ENCODE measurements at regions not wholly inside any gene's neighbourhood (a gene's known extent, or its start where the extent isn't known, plus 50 kb on each side); places are given as distances from the start of the nearest gene placed in this dataset.

DNA sequence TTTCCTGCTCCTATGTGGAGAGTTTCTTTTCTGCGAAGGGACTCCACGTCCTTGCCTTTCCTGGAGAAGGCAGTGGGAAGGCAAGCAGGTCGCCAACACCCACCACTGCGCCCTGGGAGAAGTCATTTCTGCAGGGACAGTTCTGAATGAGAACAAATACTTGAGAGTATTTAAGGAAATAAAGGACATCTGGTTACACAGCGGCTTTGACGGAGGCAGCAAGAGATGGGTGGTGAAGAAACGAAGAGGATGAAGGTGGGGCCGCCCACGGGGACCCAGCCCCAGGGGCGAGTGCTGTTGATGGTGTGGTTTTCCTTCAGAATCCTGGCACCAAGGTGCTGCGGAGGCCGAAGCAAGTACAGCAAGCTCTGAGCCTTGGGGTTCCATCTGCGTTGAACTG lies 75.5 kb downstream of the PSMG1 start:
- intact Hi-C loops (cut with DNase I): no loop called here
- DNase-seq (peak; percentile 6), ATAC-seq (no peak)

DNA sequence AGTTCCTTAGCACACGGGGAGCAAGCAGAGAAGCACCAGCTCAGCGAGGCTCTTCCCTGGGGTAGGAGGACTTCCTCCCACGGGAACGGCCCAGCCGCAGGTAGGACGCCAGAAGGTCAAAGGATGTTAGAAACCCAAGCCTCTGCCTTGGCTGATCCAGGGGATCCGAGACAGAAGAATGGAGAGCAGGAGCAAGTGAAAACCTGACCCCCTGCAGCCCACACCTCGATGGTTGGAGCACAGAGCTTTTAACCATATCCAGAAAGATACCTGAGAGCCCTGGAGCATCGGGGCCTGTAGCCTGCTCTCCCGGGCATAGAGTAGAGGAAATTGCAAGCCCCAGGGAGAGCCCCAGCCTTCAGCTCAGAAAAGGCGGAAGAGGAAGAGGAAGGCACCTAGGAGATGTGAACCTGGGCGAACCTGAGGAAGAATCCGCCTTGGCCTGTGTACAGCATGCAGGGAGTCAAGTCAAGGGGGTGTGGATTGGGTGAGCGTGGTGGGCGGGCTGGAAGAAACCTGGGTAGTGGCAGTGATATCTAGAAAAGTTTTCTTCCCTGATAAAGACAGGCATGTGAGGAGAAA lies 76.3 kb downstream of the PSMG1 start:
- ATAC-seq: no peak
- peak; percentile 14 for DNase-seq
- intact Hi-C loops (cut with DNase I): no loop called here

DNA sequence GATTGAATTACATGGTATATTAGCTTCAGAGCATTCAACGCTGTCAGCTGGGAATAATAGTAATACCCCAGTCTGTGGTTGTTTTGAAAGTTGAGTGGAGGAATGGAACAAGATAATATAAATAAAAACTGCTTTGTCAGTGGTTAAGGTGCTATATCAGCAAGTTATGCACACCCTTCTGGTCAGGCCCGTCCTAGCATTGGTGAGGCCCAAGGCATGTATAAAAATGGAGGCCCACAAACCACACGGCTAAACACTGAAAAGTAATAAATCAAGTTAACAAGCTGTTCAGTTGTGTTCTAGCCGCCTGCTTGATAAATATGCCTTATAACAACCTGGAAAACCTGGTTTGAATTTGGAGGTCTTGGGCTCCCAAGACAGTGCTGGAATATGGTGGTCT lies 77.4 kb downstream of the PSMG1 start:
- ATAC-seq (no peak), DNase-seq (no peak)
- intact Hi-C loops (cut with DNase I): no loop called here

- intact Hi-C loops (cut with DNase I): no loop called here
- no peak for ATAC-seq
- DNase-seq: no peak
Measured at GRCh38 chr21:39105341-39105765, 77.9 kb downstream of the PSMG1 start.

DNA sequence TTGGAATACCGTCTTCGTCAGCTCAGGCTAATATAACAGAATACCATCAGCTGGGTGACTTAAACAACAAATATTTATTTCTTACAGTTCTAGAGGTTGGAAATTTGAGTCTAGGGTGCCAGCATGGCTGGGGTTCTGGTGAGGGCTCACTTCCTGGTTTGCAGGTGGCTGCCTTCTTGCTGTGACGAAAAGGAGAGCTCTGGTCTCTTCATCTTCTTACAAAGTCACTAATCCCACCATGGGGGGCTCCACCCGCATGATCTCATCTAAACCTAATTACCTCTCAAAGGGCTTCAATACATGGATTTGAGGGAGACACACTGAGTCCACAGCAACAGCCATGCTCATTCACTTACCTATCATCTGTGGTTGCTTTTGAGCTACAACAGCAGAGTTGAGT lies 78.3 kb downstream of the PSMG1 start:
- intact Hi-C loops (cut with DNase I): no loop called here

DNA sequence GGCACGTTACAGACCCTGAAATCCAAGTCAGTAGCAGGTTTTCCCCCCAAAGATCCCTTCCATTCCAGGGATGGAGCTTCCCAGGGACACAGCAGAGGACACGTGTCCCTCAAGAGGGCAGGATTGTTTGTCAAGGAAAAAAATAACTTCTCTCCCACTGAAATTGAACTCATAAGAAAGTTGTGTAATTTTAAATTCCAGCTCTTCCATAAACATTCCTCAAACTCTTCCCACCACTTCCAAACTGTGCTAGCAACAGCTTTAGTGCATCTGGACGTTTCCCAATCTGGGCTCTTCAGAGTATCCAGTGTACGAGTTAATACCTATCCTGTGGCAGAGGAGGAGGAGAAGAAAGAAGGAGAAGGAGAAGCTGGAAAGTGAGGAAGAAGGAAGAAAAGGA lies 79.6 kb downstream of the PSMG1 start:
- intact Hi-C loops (cut with DNase I): no loop called here
- no peak for ATAC-seq

More for the DNA sequence above, 78.3 kb downstream of the PSMG1 start:
- ATAC-seq (no peak), DNase-seq (no peak)

DNA sequence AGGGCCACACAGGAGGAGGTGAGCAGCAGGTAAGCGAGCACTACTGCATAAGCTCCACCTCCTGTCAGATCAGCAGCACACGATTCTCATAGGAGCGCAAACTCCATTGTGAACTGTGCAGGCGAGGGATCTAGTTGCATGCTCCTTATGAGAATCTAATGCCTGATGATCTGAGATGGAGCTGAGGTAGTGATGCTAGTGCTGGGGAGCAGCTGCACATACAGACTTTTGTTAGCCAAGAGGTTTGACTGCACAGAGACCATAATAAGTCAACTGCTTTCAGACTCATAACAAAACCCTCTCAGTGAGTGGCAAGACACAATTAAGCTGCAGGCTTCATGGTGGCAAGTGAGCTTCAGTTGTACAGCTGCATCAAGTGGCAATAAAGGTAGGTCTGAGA lies 83.4 kb downstream of the PSMG1 start:
- no peak for ATAC-seq
- DNase-seq: no peak
- intact Hi-C loops (cut with DNase I): no loop called here

More for the DNA sequence above, 79.6 kb downstream of the PSMG1 start:
- no peak for DNase-seq

GRCh38 chr21:39098696-39099200 lies 84.5 kb downstream of the PSMG1 start:
- intact Hi-C loops (cut with DNase I): no loop called here
- ATAC-seq: no peak
- no peak for DNase-seq

GRCh38 chr21:39097981-39098380 lies 85.3 kb downstream of the PSMG1 start:
- intact Hi-C loops (cut with DNase I): no loop called here
- ATAC-seq (peak; percentile 33 to 43), DNase-seq (no peak)

DNA sequence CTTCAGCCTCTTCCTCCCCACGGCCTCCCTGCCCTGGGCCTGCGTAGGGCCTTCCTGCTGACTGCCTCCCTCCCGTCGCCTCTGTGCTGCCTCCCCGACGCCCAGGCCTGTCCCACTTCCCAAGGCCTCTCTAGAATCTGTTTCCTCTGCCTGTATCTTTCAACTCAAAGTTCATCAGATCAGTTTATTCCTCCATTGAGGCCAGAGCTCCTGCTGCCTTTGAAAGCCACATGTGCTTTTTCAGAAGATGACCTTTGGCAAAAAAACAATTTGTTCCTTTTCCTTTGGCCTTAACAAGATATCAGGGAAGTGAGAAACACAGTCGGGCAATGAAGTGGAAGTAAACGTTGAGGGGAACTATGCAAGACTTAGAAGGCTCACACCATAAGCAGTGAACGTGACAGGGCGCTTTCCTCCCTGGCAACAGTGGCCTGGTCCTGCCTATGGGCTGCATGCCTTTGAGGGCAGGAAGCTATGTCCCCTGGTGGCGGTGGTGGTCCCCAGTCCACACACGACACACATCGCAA lies 85.9 kb downstream of the PSMG1 start:
- ATAC-seq: peak; percentile 51 to 57
- intact Hi-C loops (cut with DNase I): no loop called here
- peak; percentile 47 for DNase-seq

GRCh38 chr21:39096754-39097153 lies 86.5 kb downstream of the PSMG1 start:
- ATAC-seq (no peak), DNase-seq (no peak)
- intact Hi-C loops (cut with DNase I): no loop called here

- DNase-seq (no peak), ATAC-seq (no peak)
- intact Hi-C loops (cut with DNase I): no loop called here
Measured at GRCh38 chr21:39095681-39096080, 87.6 kb downstream of the PSMG1 start.

DNA sequence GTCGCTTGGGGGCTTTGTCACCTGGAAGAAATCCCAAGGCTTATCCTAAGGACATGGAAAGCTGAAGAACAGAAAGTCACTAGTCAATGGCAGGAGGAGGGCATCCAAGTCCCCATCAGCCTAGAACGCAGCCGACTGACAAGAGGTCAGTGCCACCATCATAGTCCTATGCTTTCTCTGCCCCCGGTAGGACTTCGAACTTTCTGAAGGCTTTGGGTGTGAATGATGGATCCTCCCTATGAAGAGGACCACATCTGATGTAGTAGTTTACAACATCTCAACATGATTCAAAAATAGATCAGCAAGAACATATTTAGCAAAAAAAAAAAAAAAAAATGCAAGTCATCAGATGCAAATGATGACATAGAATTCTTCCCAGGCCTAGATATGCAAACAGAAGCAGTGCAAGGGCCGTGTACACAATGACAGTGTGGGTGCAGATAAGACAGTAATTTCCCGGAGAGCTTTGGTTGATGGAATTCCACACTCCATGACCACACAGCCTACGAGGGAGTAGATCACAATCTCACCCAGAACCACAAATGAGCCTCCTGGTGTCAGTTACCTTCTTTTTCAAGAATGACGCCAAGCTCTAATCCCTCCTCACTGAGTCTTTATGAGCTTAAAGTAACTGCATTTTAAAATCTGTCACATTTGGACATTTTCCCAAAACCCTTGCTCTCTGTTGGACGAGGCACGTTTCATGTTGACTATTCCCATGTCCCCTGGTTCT lies 88.2 kb downstream of the PSMG1 start:
- peak; percentile 27 to 54 for ATAC-seq
- intact Hi-C loops (cut with DNase I): no loop called here
- DNase-seq: no peak

DNA sequence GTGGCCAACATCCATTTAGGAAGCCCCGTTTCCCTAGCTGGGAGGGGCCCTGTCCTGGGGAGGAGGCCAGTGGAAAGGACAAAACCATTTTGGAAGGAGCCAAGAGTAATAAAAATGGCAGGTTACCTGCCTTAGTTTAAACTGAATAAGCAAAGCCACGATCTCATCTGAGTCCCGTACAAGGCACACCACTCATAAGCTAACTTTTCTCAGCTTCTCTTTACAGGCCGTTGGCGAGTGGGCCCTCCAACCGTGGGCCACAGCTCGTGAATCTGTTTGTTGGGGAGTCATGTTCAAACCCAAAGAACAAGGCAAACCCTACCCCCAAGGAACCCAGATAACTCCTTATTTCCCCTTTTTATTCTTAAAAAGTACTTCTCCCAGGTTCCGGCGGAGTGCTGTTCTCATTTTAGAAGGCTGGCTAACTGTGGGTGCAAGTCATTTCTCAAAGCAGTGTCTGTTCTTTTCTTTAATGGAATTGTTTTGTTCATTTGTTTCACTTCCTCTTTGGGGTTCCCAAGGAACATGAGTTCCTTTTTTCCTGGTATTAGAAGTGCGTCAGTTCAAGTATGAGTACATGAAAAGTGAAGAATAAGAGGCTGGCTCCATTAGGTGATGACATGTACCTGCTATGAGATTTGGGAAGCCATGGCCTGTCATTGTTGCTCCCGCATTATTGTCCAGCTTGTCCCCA lies 89.0 kb downstream of the PSMG1 start:
- DNase-seq (no peak), ATAC-seq (peak in 1 of 2 donors; percentile 27)
- intact Hi-C loops (cut with DNase I): no loop called here

- no peak for ATAC-seq
- DNase-seq: no peak
- intact Hi-C loops (cut with DNase I): no loop called here
Measured at GRCh38 chr21:39093526-39093925, 89.7 kb downstream of the PSMG1 start.

DNA sequence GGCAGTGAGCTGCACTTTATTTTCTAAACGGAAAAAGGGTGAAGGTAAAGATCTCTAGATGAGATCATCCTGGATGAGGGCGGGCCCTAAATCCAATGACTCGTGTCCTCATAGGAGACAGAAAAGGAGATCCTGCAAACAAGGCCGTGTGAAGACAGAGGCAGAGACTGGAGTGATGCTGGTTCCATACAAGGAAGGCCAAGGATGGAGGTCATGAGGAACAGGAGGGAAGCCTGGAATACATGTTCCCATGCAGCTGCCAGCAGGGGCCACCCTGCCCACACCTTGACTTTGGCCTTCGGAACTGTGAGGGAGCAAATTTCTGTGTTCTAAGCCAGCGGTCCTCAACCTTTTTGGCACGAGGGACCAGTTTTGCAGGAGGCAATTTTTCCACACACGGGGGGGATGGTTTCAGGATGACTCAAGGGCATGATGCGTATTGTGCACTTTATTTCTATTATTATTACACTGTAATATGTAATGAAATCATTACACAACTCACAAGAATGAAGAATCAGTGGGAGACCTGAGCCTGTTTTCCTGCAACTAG lies 94.3 kb downstream of the PSMG1 start:
- peak; percentile 5 to 8 for ATAC-seq
- DNase-seq: no peak
- intact Hi-C loops (cut with DNase I): loop anchor here in 1 of 2 donors (5.0 kb wide), 1 partner anchor 177 kb away; no protein-coding TSS in a partner anchor

- peak; percentile 1 to 24 for ATAC-seq
- DNase-seq: no peak
- intact Hi-C loops (cut with DNase I): loop anchor here in 1 of 2 donors (5.0 kb wide), 1 partner anchor 176 kb away; no protein-coding TSS in a partner anchor
Measured at GRCh38 chr21:39088031-39088370, 95.2 kb downstream of the PSMG1 start.

DNA sequence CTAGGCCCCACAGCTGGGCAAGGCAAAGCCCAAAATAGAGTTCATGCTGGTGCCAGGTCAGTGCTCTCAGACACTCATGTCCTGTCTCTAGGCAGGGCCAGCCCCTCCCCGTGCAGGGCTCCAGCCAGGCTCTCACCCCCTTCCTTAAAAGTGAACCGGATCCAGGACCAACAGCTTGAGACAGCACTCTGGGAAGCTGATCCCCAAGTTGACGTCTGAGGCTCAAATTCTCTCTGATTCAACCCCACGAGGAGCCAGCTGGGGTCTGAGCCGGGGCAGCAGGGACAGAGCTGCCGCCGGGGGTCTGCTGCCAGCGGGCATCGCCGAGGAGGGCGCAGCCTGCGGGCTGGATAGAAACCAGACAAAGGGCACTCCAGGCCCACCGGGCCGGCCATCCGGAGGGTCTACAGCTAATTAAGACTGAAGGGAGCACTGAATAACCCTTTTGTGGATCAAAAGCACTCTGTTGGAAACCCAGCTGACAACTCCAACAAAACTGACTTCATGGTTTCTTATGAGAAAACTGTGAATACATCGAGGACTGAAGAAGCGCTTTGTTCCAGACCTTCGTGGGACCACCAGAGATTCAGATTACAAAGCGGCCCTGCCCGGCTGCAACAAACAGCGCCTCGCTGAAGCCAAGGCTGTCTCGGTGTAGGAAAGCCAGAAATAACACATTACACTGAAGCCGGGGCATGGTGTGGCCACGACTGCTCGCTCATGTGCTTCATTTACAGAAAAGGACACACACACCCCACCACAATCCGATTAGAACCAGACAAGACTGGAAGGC lies 95.8 kb downstream of the PSMG1 start:
- DNase-seq: peak; percentile 68
- intact Hi-C loops (cut with DNase I): loop anchor here in 1 of 2 donors (5.0 kb wide), 1 partner anchor 175 kb away; no protein-coding TSS in a partner anchor
- ATAC-seq: peak; percentile 88 to 90

GRCh38 chr21:39086547-39086946 lies 96.7 kb downstream of the PSMG1 start:
- DNase-seq (no peak), ATAC-seq (no peak)
- intact Hi-C loops (cut with DNase I): loop anchor here in 1 of 2 donors (5.0 kb wide), 1 partner anchor 174 kb away; no protein-coding TSS in a partner anchor

Data from left cardiac atrium (tissue), 4 donors.